ENCODE measurements at regions not wholly inside any gene's neighbourhood (a gene's known extent, or its start where the extent isn't known, plus 50 kb on each side); places are given as distances from the start of the nearest gene placed in this dataset.

DNA sequence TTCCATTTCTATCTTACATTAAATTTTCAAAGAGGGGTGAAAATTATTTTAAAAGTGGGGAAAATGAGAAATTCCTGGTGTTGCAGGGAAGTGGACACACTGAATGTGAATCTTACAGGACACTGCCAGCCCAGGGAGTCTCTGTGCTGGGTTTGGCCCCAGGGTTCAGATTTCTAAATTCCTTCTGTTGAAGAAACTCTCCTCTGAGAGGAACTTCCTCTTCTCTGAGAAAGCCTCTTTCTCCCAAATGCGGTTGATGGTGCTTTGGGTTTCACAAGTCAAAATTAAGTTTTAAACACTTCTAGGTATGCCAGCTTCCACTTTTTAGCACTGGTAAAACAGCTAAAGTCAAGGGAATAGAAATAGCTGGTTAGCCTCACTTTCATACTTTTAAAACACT is 317.9 kb upstream of the ITGA1 start:
- Histone ChIP-seq H3K4me3 (no peak overlapping the region), H3K4me1 (replicated peaks in 1 of 2) (peaks cover 4 to 23% of the 10 kb centered on the region in 2 donors), H3K27ac (no peak overlapping the region)
- in situ Hi-C loops (cut with MboI; ENCODE audit: low pct_unique_long_range_greater_than_20kb in 2 of 9, low sequenced_read_pairs in 9 of 9, unreplicated experiment in 9 of 9) = no loop called here
- WGBS, 10 experiments = 80 to 100% (median 100%) methylated on average over 1 of the region's 1 CpG; no CpG with 5 or more reads in 5 of the 10 experiments
- peak in 1 of 8 experiments; percentile 32 for ATAC-seq (replicated peaks in 6 of 8)

DNA sequence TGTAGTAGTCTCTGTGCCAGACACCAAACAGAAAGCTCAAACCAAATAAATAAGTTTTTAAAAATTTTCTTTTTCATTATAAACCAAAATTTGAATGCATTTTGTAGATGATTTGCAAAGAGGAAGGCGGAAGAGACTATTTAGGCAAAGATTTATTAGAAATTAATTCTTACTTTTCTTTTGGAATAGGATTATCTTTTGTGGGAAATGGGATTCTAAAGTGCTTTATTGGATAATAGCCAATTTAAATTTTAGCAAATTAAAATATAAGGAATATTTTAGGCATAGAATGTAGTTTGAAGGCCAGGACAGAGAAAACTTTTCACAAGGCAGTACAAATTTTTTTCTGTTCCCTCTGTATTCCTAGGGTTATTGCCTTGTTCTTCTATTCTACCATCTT is 311.4 kb upstream of the ITGA1 start:
- Histone ChIP-seq H3K27ac (no peak overlapping the region), H3K4me3 (no peak overlapping the region), H3K4me1 (replicated peaks in 1 of 2) (no peaks in the 10 kb centered on the region)
- in situ Hi-C loops (cut with MboI; ENCODE audit: low pct_unique_long_range_greater_than_20kb in 2 of 9, low sequenced_read_pairs in 9 of 9, unreplicated experiment in 9 of 9) = no loop called here
- WGBS, 10 experiments = 0 to 100% (median 86%) methylated on average over 1 of the region's 1 CpG; no CpG with 5 or more reads in 1 of the 10 experiments
- no peak for ATAC-seq (replicated peaks in 6 of 8)

DNA sequence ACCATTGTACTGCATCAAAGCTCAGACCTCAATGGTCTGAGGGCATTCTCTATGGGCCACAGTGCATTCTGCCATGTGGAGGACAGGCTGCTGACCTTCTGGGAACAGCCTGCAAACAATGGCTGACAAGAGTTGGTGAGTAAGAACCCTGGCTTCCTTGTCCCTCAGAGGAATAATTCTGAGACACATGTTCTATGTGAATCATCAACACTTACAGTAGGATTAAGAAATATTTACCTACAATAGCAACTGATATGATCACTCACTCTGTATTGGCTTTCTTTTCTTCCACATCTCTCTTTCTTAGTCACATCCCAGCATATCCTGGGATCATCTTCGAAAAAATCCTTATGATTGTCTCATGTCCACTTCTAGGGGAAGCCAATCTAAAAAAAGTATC is 306.5 kb upstream of the ITGA1 start:
- WGBS, 10 experiments = 0 to 100% (median 82%) methylated on average over 1 of the region's 1 CpG
- Histone ChIP-seq H3K27ac (no peak overlapping the region), H3K4me1 (replicated peaks in 1 of 2) (peaks cover 0 to 5% of the 10 kb centered on the region in 2 donors), H3K4me3 (no peak overlapping the region)
- no peak for ATAC-seq (replicated peaks in 6 of 8)
- in situ Hi-C loops (cut with MboI; ENCODE audit: low pct_unique_long_range_greater_than_20kb in 2 of 9, low sequenced_read_pairs in 9 of 9, unreplicated experiment in 9 of 9) = no loop called here

DNA sequence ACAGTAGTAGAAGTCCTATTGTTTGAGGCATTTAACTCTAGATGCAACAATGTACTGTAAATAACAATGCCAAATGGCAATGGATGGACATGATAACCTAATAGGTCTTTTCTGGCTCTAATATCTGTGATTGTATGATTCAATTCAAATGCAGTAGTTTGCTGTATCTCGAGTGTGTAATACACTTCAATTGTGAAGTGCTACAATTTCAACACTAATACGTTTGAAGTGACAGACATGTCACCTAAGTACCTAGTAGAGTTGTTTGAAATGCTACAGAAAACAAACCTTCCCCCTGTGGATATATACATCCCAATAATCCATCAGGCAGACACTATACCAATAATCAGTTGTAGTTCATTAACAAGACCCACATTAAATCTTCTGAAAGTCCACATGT is 305.9 kb upstream of the ITGA1 start:
- H3K4me1 ChIP-seq (replicated peaks in 1 of 2) = peaks cover 0 to 5% of the 10 kb centered on the region in 2 donors
- no peak overlapping the region for H3K4me3 ChIP-seq
- H3K27ac ChIP-seq = no peak overlapping the region
- no peak for ATAC-seq (replicated peaks in 6 of 8)
- 0 to 100% (median 83%) methylated on average over 1 to 2 of the region's 2 CpGs; no CpG with 5 or more reads in 1 of the 10 experiments for WGBS, 10 experiments
- in situ Hi-C loops (cut with MboI; ENCODE audit: low pct_unique_long_range_greater_than_20kb in 2 of 9, low sequenced_read_pairs in 9 of 9, unreplicated experiment in 9 of 9) = no loop called here

DNA sequence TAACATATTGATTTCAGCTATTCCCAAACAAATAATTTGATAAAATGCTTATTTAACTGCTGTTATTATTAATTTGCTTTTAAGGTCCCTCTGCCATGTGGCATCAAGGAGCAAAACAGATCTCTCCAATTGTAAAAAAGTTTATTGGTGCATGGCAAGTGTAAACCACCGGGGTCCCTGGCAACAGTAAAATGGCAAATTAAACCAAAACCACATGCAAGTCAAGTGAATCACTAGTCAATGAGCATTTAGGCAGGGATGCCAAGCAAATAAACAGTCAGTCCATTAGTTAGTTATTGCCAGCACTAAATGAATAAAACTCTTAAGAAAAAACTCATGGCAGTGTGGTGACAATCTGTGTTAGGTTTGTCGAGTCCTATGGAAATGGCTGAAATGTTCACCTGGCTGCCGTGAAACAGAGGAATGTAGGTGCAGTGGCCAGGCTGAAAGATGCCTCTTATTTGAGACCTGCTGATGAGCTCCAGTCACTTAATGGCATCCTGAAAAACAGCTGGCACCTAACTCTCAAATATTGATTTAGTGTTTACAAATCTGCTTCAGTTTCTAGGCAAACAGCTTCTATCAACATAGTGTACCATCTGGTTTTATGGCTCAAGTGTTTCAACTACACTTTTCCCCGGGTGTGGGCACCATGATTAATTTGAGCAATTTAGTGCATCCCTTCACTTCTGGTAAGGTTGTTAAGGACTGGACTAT is 296.5 kb upstream of the ITGA1 start:
- Histone ChIP-seq H3K4me3 (no peak overlapping the region), H3K4me1 (replicated peaks in 1 of 2) (no peaks in the 10 kb centered on the region), H3K27ac (no peak overlapping the region)
- in situ Hi-C loops (cut with MboI; ENCODE audit: low pct_unique_long_range_greater_than_20kb in 2 of 9, low sequenced_read_pairs in 9 of 9, unreplicated experiment in 9 of 9) = no loop called here
- ATAC-seq (replicated peaks in 6 of 8) = peak in 1 of 8 experiments; percentile 30
- WGBS, 10 experiments = 0 to 100% (median 82%) methylated on average over 1 to 4 of the region's 4 CpGs; no CpG with 5 or more reads in 1 of the 10 experiments

DNA sequence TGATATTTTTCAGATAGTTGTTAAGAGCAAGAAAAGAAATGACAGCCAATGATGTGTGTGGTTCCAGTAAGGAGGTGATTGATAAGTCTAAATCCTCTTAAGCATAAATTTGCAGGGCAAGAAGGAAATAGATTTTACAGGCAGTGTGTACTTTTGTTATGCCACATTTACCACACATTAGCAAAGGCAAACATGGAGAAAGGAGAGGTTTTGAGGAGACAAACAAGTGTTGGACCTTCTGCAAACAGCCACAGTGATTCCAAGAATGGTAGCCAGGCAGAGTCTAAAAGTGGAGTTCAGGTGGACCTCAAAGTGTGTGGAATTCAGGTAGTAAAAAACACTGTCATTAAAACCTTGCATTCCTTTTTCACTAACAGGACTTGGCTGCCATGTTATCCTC is 295.9 kb upstream of the ITGA1 start:
- no peak overlapping the region for H3K4me3 ChIP-seq
- no peaks in the 10 kb centered on the region for H3K4me1 ChIP-seq (replicated peaks in 1 of 2)
- H3K27ac ChIP-seq = no peak overlapping the region
- no peak for ATAC-seq (replicated peaks in 6 of 8)
- in situ Hi-C loops (cut with MboI; ENCODE audit: low pct_unique_long_range_greater_than_20kb in 2 of 9, low sequenced_read_pairs in 9 of 9, unreplicated experiment in 9 of 9) = no loop called here

DNA sequence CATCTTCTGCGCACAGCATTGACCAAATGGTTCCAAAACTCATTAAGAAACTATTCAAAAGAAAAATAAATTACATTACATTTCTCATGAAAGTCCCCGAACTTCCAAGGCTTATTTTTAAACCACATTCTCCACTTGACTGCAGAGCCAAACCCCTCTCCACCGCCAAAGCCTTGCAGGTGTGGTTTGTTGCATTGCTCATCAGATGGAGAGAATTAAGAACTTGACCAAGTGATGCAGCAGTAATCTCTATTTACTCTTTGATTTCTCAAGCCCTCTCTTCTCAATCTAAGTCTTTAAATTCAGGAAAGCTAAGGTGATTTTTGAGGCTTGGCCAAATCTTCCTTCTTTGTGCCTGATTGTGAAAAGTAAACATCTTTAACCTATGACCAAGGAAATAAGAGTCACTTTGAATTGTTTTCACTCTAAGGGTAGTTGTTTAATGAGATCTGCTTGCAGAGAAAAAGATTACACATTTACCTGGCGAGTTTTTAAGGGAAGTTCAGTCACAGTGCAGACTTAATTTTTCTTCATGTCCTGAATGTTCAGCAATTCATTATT is 290.5 kb upstream of the ITGA1 start:
- no peak for ATAC-seq (replicated peaks in 6 of 8)
- Histone ChIP-seq H3K4me1 (replicated peaks in 1 of 2) (peaks cover 0 to 3% of the 10 kb centered on the region in 2 donors), H3K27ac (no peak overlapping the region), H3K4me3 (no peak overlapping the region)
- in situ Hi-C loops (cut with MboI; ENCODE audit: low pct_unique_long_range_greater_than_20kb in 2 of 9, low sequenced_read_pairs in 9 of 9, unreplicated experiment in 9 of 9) = no loop called here
- WGBS, 10 experiments = 10 to 100% (median 86%) methylated on average over 1 to 4 of the region's 4 CpGs

DNA sequence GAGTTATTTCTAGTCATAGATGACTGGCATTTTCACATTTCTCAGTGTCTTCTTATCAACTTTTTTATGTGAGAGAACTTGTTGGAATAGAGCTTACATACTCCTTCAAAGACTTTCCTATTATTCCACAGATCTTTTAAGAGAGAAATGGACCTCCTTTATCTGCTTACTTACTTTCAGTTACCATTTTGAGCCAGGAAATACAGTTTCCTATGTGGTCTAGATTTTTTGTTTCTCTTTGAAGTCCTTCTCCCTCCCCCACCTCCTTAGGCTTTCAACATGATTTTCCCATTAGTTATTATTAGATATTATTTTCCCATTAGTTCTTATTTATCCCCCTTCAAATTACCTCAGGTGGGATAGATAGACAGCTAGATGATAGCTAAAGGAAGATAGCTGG is 289.1 kb upstream of the ITGA1 start:
- Histone ChIP-seq H3K4me3 (no peak overlapping the region), H3K4me1 (replicated peaks in 1 of 2) (peaks cover 0 to 17% of the 10 kb centered on the region in 2 donors), H3K27ac (no peak overlapping the region)
- in situ Hi-C loops (cut with MboI; ENCODE audit: low pct_unique_long_range_greater_than_20kb in 2 of 9, low sequenced_read_pairs in 9 of 9, unreplicated experiment in 9 of 9) = no loop called here
- ATAC-seq (replicated peaks in 6 of 8) = no peak

DNA sequence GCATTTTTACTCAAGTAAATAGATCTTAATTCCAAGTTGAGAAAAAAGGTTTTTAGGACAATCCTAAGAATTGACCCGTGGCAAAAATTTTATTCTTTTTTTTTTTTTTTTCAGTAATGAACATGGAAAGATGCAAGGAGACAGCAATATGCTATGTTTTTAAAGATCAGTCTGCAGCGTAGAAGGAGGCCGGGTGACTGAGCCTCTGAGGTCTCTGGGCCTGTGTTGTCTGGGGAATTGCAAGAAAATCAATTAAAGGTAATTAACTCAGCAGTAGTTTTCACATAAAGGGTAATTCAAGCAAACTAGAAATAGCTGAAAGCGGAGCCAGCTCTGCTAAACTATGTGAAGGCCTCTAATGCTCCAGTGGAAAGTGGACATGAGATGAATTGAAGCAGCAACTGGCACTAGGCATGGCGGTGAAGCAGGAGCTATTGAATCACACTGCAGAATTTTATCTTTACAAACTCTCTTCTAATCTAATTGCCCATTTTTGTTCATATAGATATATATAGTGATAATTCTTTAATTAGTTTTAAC is 285.2 kb upstream of the ITGA1 start:
- WGBS, 10 experiments = 13 to 100% (median 43%) methylated on average over 1 to 5 of the region's 5 CpGs; no CpG with 5 or more reads in 1 of the 10 experiments
- Histone ChIP-seq H3K4me3 (no peak overlapping the region), H3K4me1 (replicated peaks in 1 of 2) (peaks cover 0 to 17% of the 10 kb centered on the region in 2 donors), H3K27ac (no peak overlapping the region)
- ATAC-seq (replicated peaks in 6 of 8) = peak in 5 of 8 experiments; percentile 22 to 69 (median 50)
- in situ Hi-C loops (cut with MboI; ENCODE audit: low pct_unique_long_range_greater_than_20kb in 2 of 9, low sequenced_read_pairs in 9 of 9, unreplicated experiment in 9 of 9) = no loop called here

DNA sequence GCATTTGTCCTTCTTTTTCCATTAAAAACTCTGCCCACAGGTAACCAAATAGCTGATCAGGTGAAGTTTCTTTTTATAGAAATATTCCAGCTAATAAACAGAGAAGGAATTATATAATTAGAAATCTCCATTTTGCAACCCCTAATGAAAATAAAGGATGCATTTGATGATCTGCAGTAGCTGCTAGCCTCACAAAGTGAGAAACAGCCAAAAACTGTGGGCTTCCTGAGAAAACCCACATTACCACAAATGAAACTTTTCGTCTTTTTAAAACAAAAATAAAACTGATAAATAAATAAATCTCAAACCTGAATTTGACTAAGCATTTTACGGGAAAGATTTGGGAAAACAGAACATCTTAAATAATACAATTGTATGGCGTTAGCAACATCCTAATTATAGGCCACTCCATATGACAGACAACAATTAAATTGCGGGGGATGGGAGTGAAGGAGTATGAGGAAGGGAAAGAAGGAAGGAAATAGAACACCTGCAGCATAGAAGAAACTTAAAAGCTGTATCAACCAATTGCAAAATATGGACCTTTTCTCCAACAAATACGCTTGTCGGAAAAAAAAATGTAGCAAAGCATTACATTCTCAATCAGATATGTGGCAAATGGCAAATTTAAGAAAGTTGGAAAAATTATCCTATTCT is 283.0 kb upstream of the ITGA1 start:
- in situ Hi-C loops (cut with MboI; ENCODE audit: low pct_unique_long_range_greater_than_20kb in 2 of 9, low sequenced_read_pairs in 9 of 9, unreplicated experiment in 9 of 9) = no loop called here
- WGBS, 10 experiments = 31 to 94% (median 73%) methylated on average over 2 to 6 of the region's 6 CpGs; no CpG with 5 or more reads in 1 of the 10 experiments
- ATAC-seq (replicated peaks in 6 of 8) = no peak
- H3K4me1 ChIP-seq (replicated peaks in 1 of 2) = peaks cover 0 to 17% of the 10 kb centered on the region in 2 donors
- H3K27ac ChIP-seq = no peak overlapping the region
- no peak overlapping the region for H3K4me3 ChIP-seq

DNA sequence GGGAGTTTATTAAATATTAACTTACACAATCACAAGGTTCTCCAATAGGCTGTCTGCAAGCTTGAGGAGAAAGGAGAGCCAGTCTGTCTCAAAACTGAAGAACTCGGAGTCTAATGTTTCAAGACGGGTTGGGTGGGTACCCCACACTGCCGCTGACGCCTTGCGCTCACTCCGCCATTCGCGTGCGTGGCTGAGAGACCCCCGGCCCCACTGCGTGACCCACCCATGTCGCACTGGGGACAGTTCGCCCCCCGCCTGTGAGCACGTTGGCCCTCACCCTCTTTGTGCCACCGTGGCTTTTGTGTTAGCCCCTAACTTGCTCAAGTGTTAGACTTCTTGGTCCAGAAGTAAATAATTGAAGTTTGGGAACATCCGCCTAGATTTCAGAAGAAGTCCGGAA is 270.0 kb upstream of the ITGA1 start:
- Histone ChIP-seq H3K4me3 (no peak overlapping the region), H3K4me1 (replicated peaks in 1 of 2) (no peaks in the 10 kb centered on the region), H3K27ac (no peak overlapping the region)
- WGBS, 10 experiments = 20 to 100% (median 74%) methylated on average over 1 to 8 of the region's 18 CpGs; no CpG with 5 or more reads in 6 of the 10 experiments
- no peak for ATAC-seq (replicated peaks in 6 of 8)
- in situ Hi-C loops (cut with MboI; ENCODE audit: low pct_unique_long_range_greater_than_20kb in 2 of 9, low sequenced_read_pairs in 9 of 9, unreplicated experiment in 9 of 9) = no loop called here

DNA sequence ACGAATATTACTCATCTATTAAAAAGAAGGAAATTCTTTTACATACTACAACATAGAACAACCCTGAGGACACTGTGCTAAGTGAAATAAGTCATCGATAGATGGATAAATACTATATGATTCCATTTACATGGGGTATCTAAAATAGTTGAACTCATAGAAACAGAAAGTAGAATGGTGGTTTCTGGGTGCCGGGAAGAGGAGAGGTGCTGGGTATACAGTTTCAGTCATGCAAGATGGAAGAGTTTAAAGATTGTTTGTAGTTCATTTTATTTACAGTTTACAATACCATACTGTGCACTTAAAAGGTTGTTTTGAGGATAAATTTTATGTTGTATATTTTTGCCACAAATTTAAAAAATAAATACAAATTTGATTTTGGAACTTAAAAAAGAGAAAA is 267.5 kb upstream of the ITGA1 start:
- in situ Hi-C loops (cut with MboI; ENCODE audit: low pct_unique_long_range_greater_than_20kb in 2 of 9, low sequenced_read_pairs in 9 of 9, unreplicated experiment in 9 of 9) = no loop called here
- Histone ChIP-seq H3K4me3 (no peak overlapping the region), H3K27ac (no peak overlapping the region), H3K4me1 (replicated peaks in 1 of 2) (no peaks in the 10 kb centered on the region)
- ATAC-seq (replicated peaks in 6 of 8) = no peak
- 15 to 100% (median 91%) methylated on average over 1 to 3 of the region's 3 CpGs for WGBS, 10 experiments

DNA sequence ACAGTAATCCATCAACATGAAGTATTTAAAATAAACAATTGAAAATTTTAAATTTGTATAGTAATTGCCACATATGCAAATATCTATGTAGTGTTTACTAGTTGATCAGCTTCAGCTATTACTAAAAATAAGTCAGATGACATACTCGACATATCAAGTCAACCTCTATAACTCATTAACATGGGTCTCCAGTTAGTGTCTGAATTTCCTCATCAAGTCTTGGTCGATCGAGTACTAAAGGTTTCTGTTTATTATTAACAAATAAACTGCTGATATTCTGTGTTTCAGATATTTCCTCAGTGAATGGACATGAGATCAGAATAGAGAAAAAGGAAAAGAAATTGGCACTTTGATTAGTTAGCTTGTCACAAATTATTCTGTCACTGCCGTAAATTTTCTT is 266.5 kb upstream of the ITGA1 start:
- in situ Hi-C loops (cut with MboI; ENCODE audit: low pct_unique_long_range_greater_than_20kb in 2 of 9, low sequenced_read_pairs in 9 of 9, unreplicated experiment in 9 of 9) = no loop called here
- Histone ChIP-seq H3K4me3 (no peak overlapping the region), H3K27ac (no peak overlapping the region), H3K4me1 (replicated peaks in 1 of 2) (no peaks in the 10 kb centered on the region)
- 0 to 100% (median 81%) methylated on average over 2 to 4 of the region's 4 CpGs for WGBS, 10 experiments
- no peak for ATAC-seq (replicated peaks in 6 of 8)

All from motor neuron (in vitro differentiated cells).